ENCODE measurements at regions not wholly inside any gene's neighbourhood (a gene's known extent, or its start where the extent isn't known, plus 50 kb on each side); places are given as distances from the start of the nearest gene placed in this dataset.

DNA sequence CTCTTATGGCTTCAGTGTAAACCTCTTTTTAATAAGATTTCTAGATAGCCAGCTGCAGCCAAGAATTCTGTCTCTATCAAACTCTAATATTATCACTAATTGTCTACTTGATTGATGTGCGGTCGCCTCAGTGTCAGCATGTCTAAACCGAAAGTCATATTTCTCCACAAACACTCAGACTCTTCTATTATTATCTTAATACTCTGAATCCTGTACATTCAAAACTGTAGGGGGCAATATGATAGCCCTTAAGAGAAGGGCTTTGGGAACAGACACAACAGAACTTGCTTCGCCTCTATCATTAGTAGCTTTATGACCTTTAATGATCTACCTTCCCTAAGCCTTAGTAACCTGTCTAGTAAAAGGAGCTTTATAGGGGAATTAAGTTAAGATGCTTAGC, 379.7 kb upstream of the PTCHD4 start:
- intact Hi-C loops (cut with micrococcal nuclease) = no loop called here
- Histone ChIP-seq H3K4me3 (ENCODE audit: low read length) (no peak overlapping the region), H3K79me2 (ENCODE audit: low read length) (no peaks in the 10 kb centered on the region)

DNA sequence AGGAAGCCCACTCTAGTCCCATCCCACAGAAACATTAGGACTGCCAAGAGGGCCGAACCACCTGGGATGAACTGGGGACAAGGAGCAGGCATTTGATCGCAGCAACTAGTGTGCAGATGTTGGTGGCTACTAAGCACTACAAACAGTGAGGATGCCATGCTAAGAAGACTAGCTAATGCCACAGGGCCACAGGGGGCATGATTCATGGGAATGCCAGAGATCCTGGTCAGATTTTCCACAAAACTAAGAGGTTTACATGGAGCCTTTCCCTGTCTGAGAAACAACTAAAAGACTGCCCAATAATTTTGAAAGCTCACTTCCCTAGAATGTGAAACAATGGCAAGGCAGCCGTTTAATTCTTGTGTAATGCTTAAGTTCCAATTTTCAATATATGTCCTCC, 375.9 kb upstream of the PTCHD4 start:
- DNase-seq (no peak), ATAC-seq (no peak)
- no peak overlapping the region for H3K27ac ChIP-seq (ENCODE audit: low read length)
- H3K4me2 ChIP-seq (ENCODE audit: low read length) = no peak overlapping the region
- no peak overlapping the region for H3K4me3 ChIP-seq (ENCODE audit: low read length)
- no peaks in the 10 kb centered on the region for H4K20me1 ChIP-seq (ENCODE audit: low read length)
- no peaks in the 10 kb centered on the region for H3K79me2 ChIP-seq (ENCODE audit: low read length)
- no peaks in the 10 kb centered on the region for H3K4me1 ChIP-seq (ENCODE audit: insufficient read depth, low read length)
- H3K9me2 ChIP-seq (replicated peaks; ENCODE audit: low read length) = no peaks in the 10 kb centered on the region
- H3K9me3 ChIP-seq (ENCODE audit: low read length) = no peaks in the 10 kb centered on the region
- no peak overlapping the region for H3K9ac ChIP-seq (ENCODE audit: low read length)
- H3F3A ChIP-seq (ENCODE audit: low read length, unreplicated experiment) = no peaks in the 10 kb centered on the region
- BruUV-seq (replicated peaks) = no TSS peak
- POLR2A ChIA-PET (ENCODE audit: unreplicated experiment) = no interaction called here
- CTCF ChIA-PET = no interaction called here
- H2AFZ ChIP-seq (ENCODE audit: low read length) = no peak overlapping the region
- TF ChIP-seq, protein P1, sequence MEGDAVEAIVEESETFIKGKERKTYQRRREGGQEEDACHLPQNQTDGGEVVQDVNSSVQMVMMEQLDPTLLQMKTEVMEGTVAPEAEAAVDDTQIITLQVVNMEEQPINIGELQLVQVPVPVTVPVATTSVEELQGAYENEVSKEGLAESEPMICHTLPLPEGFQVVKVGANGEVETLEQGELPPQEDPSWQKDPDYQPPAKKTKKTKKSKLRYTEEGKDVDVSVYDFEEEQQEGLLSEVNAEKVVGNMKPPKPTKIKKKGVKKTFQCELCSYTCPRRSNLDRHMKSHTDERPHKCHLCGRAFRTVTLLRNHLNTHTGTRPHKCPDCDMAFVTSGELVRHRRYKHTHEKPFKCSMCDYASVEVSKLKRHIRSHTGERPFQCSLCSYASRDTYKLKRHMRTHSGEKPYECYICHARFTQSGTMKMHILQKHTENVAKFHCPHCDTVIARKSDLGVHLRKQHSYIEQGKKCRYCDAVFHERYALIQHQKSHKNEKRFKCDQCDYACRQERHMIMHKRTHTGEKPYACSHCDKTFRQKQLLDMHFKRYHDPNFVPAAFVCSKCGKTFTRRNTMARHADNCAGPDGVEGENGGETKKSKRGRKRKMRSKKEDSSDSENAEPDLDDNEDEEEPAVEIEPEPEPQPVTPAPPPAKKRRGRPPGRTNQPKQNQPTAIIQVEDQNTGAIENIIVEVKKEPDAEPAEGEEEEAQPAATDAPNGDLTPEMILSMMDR (conservative IDR thresholded peaks at IDR 0.05; ENCODE audit: low read depth, low read length) = no peak
- TF ChIP-seq EZH2 (IDR thresholded peaks at IDR 0.05; ENCODE audit: low read length, unreplicated experiment) (no peak), EZH2phosphoT487 (IDR thresholded peaks at IDR 0.05; ENCODE audit: borderline replicate concordance, low read length) (no peak)
- intact Hi-C loops (cut with micrococcal nuclease) = no loop called here
- H3K36me3 ChIP-seq (ENCODE audit: low read depth, low read length) = no peaks in the 10 kb centered on the region
- H3K27me3 ChIP-seq (ENCODE audit: low read length) = no peaks in the 10 kb centered on the region

More for the DNA sequence above, 379.7 kb upstream of the PTCHD4 start:
- no peaks in the 10 kb centered on the region for H3K27me3 ChIP-seq (ENCODE audit: low read length)
- CTCF ChIA-PET = no interaction called here
- H3K9me2 ChIP-seq (replicated peaks; ENCODE audit: low read length) = no peaks in the 10 kb centered on the region
- TF ChIP-seq EZH2phosphoT487 (IDR thresholded peaks at IDR 0.05; ENCODE audit: borderline replicate concordance, low read length) (no peak), EZH2 (IDR thresholded peaks at IDR 0.05; ENCODE audit: low read length, unreplicated experiment) (no peak)
- TF ChIP-seq, protein P1 (conservative IDR thresholded peaks at IDR 0.05; ENCODE audit: low read depth, low read length) = peak; percentile 30; the same call in 1 of the 2 replicates
- DNase-seq (peak; percentile 7), ATAC-seq (no peak)
- H3K9ac ChIP-seq (ENCODE audit: low read length) = no peak overlapping the region
- POLR2A ChIA-PET (ENCODE audit: unreplicated experiment) = no interaction called here
- H3K9me3 ChIP-seq (ENCODE audit: low read length) = no peaks in the 10 kb centered on the region
- no peaks in the 10 kb centered on the region for H3F3A ChIP-seq (ENCODE audit: low read length, unreplicated experiment)
- H2AFZ ChIP-seq (ENCODE audit: low read length) = no peak overlapping the region
- H3K4me2 ChIP-seq (ENCODE audit: low read length) = no peak overlapping the region
- BruUV-seq (replicated peaks) = no TSS peak
- H3K27ac ChIP-seq (ENCODE audit: low read length) = no peak overlapping the region
- H3K36me3 ChIP-seq (ENCODE audit: low read depth, low read length) = no peaks in the 10 kb centered on the region
- no peaks in the 10 kb centered on the region for H3K4me1 ChIP-seq (ENCODE audit: insufficient read depth, low read length)
- H4K20me1 ChIP-seq (ENCODE audit: low read length) = no peaks in the 10 kb centered on the region

DNA sequence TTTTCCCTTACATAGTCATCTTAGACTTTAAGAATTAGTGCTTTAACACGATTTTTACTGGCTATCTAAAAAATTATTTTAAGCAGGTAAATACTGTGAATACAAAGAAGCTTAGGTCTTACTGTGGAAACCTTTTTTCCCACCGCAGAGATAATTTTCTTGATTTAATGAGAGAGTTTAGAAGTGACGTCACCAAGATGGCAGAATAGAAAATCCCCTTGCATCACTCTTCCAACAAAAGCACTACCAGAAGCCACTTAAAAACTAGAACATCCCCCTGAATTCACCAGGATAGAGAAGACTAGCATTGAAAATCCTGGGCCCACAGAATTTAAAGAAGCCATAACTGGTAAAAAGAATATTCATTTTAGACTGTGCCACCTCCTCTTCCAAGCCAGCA, 375.4 kb upstream of the PTCHD4 start:
- H3K36me3 ChIP-seq (ENCODE audit: low read depth, low read length) = no peaks in the 10 kb centered on the region
- no peaks in the 10 kb centered on the region for H3K9me3 ChIP-seq (ENCODE audit: low read length)

More for the DNA sequence above, 375.4 kb upstream of the PTCHD4 start:
- Histone ChIP-seq H3K9me2 (replicated peaks; ENCODE audit: low read length) (no peaks in the 10 kb centered on the region), H3K27ac (ENCODE audit: low read length) (no peak overlapping the region), H2AFZ (ENCODE audit: low read length) (no peak overlapping the region), H4K20me1 (ENCODE audit: low read length) (no peaks in the 10 kb centered on the region), H3F3A (ENCODE audit: low read length, unreplicated experiment) (no peaks in the 10 kb centered on the region), H3K4me2 (ENCODE audit: low read length) (no peak overlapping the region), H3K4me3 (ENCODE audit: low read length) (no peak overlapping the region), H3K9ac (ENCODE audit: low read length) (no peak overlapping the region), H3K79me2 (ENCODE audit: low read length) (no peaks in the 10 kb centered on the region), H3K4me1 (ENCODE audit: insufficient read depth, low read length) (no peaks in the 10 kb centered on the region), H3K27me3 (ENCODE audit: low read length) (no peaks in the 10 kb centered on the region)
- ChIA-PET POLR2A (ENCODE audit: unreplicated experiment) (no interaction called here), CTCF (no interaction called here)
- intact Hi-C loops (cut with micrococcal nuclease) = no loop called here
- no TSS peak for BruUV-seq (replicated peaks)
- DNase-seq (no peak), ATAC-seq (no peak)
- TF ChIP-seq, protein P1 (conservative IDR thresholded peaks at IDR 0.05; ENCODE audit: low read depth, low read length) = no peak
- TF ChIP-seq EZH2phosphoT487 (IDR thresholded peaks at IDR 0.05; ENCODE audit: borderline replicate concordance, low read length) (no peak), EZH2 (IDR thresholded peaks at IDR 0.05; ENCODE audit: low read length, unreplicated experiment) (no peak)

Data from PC-3 (cell line).